ENCODE measurements at regions not wholly inside any gene's neighbourhood (a gene's known extent, or its start where the extent isn't known, plus 50 kb on each side); places are given as distances from the start of the nearest gene placed in this dataset.

- DNase-seq (ENCODE audit: low spot score, unreplicated experiment), result no peak
- H3K4me3 Mint-ChIP-seq (ENCODE audit: low read depth), result no peak overlapping the region
- no peaks in the 10 kb centered on the region for H3K36me3 Mint-ChIP-seq (ENCODE audit: insufficient read depth)
- TF ChIP-seq CTCF (IDR thresholded peaks at IDR 0.05; ENCODE audit: unreplicated experiment), result no peak
- no peaks in the 10 kb centered on the region for H3K9me3 Mint-ChIP-seq (ENCODE audit: low read depth)
- H3K4me1 Mint-ChIP-seq (ENCODE audit: low read depth), result no peaks in the 10 kb centered on the region
- H3K27me3 Mint-ChIP-seq, result peaks cover 12% of the 10 kb centered on the region
- no peak overlapping the region for H3K27ac Mint-ChIP-seq
Observed at GRCh38 chr2:126835261-126835660, 63.4 kb upstream of the TEX51 start.

GRCh38 chr2:126835831-126836230 lies 62.9 kb upstream of the TEX51 start:
- Mint-ChIP-seq H3K36me3 (ENCODE audit: insufficient read depth) (no peaks in the 10 kb centered on the region), H3K4me1 (ENCODE audit: low read depth) (no peaks in the 10 kb centered on the region), H3K9me3 (ENCODE audit: low read depth) (no peaks in the 10 kb centered on the region), H3K4me3 (ENCODE audit: low read depth) (no peak overlapping the region), H3K27me3 (peaks cover 13% of the 10 kb centered on the region), H3K27ac (no peak overlapping the region)
- no peak for DNase-seq (ENCODE audit: low spot score, unreplicated experiment)
- no peak for TF ChIP-seq CTCF (IDR thresholded peaks at IDR 0.05; ENCODE audit: unreplicated experiment)

- Mint-ChIP-seq H3K9me3 (ENCODE audit: low read depth) (no peaks in the 10 kb centered on the region), H3K27me3 (peaks cover 13% of the 10 kb centered on the region), H3K36me3 (ENCODE audit: insufficient read depth) (no peaks in the 10 kb centered on the region), H3K4me3 (ENCODE audit: low read depth) (no peak overlapping the region), H3K27ac (no peak overlapping the region), H3K4me1 (ENCODE audit: low read depth) (no peaks in the 10 kb centered on the region)
- no peak for DNase-seq (ENCODE audit: low spot score, unreplicated experiment)
- TF ChIP-seq CTCF (IDR thresholded peaks at IDR 0.05; ENCODE audit: unreplicated experiment), result no peak
Observed at GRCh38 chr2:126836761-126837679, 61.7 kb upstream of the TEX51 start.

- no peak for TF ChIP-seq CTCF (IDR thresholded peaks at IDR 0.05; ENCODE audit: unreplicated experiment)
- no peak overlapping the region for H3K4me3 Mint-ChIP-seq (ENCODE audit: low read depth)
- H3K9me3 Mint-ChIP-seq (ENCODE audit: low read depth), result no peaks in the 10 kb centered on the region
- H3K4me1 Mint-ChIP-seq (ENCODE audit: low read depth), result no peaks in the 10 kb centered on the region
- H3K27ac Mint-ChIP-seq, result no peak overlapping the region
- no peaks in the 10 kb centered on the region for H3K36me3 Mint-ChIP-seq (ENCODE audit: insufficient read depth)
- H3K27me3 Mint-ChIP-seq, result peaks cover 13% of the 10 kb centered on the region
- no peak for DNase-seq (ENCODE audit: low spot score, unreplicated experiment)
Observed at GRCh38 chr2:126837966-126838715, 60.5 kb upstream of the TEX51 start.

- Mint-ChIP-seq H3K27ac (no peak overlapping the region), H3K9me3 (ENCODE audit: low read depth) (no peaks in the 10 kb centered on the region), H3K36me3 (ENCODE audit: insufficient read depth) (no peaks in the 10 kb centered on the region), H3K4me1 (ENCODE audit: low read depth) (no peaks in the 10 kb centered on the region), H3K27me3 (peaks cover 13% of the 10 kb centered on the region), H3K4me3 (ENCODE audit: low read depth) (no peak overlapping the region)
- DNase-seq (ENCODE audit: low spot score, unreplicated experiment), result no peak
- no peak for TF ChIP-seq CTCF (IDR thresholded peaks at IDR 0.05; ENCODE audit: unreplicated experiment)
Observed at GRCh38 chr2:126838716-126838985, 60.0 kb upstream of the TEX51 start.

Data from progenitor cell of endocrine pancreas (in vitro differentiated cells).